ENCODE measurements at regions not wholly inside any gene's neighbourhood (a gene's known extent, or its start where the extent isn't known, plus 50 kb on each side); places are given as distances from the start of the nearest gene placed in this dataset.

GRCh38 chr16:85998868-85999729, 100.1 kb downstream of the IRF8 start:
- no peaks in the 10 kb centered on the region for H3K4me1 ChIP-seq (ENCODE audit: low read length)
- H3K9ac ChIP-seq (ENCODE audit: low read length) = no peak overlapping the region
- no peaks in the 10 kb centered on the region for H3K9me2 ChIP-seq (replicated peaks; ENCODE audit: insufficient read depth, low read length)
- H3K9me3 ChIP-seq (replicated peaks; ENCODE audit: insufficient read depth, low read length) = no peaks in the 10 kb centered on the region
- H2AFZ ChIP-seq (ENCODE audit: low read length) = no peak overlapping the region
- no peaks in the 10 kb centered on the region for H3F3A ChIP-seq (ENCODE audit: insufficient read depth, low read length)
- H4K20me1 ChIP-seq (ENCODE audit: insufficient read depth, low read length) = no peaks in the 10 kb centered on the region
- no peak overlapping the region for H3K4me3 ChIP-seq (ENCODE audit: low read length)
- no peak overlapping the region for H3K4me2 ChIP-seq (ENCODE audit: low read depth, low read length)
- H3K27me3 ChIP-seq (replicated peaks; ENCODE audit: insufficient read depth, low read length) = peaks cover 86% of the 10 kb centered on the region
- H3K79me2 ChIP-seq (ENCODE audit: low read length) = no peaks in the 10 kb centered on the region
- DNase-seq = no peak
- H3K36me3 ChIP-seq (replicated peaks; ENCODE audit: insufficient read depth, low read length) = no peaks in the 10 kb centered on the region
- no peak overlapping the region for H3K27ac ChIP-seq (ENCODE audit: low read length)
- TF ChIP-seq, protein P1, sequence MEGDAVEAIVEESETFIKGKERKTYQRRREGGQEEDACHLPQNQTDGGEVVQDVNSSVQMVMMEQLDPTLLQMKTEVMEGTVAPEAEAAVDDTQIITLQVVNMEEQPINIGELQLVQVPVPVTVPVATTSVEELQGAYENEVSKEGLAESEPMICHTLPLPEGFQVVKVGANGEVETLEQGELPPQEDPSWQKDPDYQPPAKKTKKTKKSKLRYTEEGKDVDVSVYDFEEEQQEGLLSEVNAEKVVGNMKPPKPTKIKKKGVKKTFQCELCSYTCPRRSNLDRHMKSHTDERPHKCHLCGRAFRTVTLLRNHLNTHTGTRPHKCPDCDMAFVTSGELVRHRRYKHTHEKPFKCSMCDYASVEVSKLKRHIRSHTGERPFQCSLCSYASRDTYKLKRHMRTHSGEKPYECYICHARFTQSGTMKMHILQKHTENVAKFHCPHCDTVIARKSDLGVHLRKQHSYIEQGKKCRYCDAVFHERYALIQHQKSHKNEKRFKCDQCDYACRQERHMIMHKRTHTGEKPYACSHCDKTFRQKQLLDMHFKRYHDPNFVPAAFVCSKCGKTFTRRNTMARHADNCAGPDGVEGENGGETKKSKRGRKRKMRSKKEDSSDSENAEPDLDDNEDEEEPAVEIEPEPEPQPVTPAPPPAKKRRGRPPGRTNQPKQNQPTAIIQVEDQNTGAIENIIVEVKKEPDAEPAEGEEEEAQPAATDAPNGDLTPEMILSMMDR (IDR thresholded peaks at IDR 0.05; ENCODE audit: low read length) = no peak
- TF ChIP-seq EZH2 (optimal IDR thresholded peaks at IDR 0.05; ENCODE audit: low read depth, low read length) = no peak
- no peak for TF ChIP-seq EZH2phosphoT487 (IDR thresholded peaks at IDR 0.05; ENCODE audit: low read length)

DNA sequence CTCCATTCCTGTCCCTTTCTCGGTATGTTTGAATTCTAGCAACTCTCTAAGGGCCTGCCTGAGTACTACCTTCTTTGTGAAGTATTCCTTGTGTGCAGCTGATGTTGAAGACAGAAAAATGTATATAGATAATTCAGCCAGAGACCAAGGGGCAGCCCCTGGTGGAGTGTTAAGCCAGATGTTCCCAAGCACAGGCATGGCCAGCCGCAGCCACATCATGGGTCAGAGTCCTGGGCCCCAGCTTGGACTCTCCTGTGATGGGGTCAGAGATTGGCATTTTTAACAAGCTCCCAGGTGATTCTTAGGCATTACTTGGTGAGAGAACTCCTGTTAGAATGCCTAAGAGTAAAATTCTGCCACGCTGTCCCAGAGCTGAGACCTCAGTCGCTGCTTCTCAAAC, 100.8 kb downstream of the IRF8 start:
- no peak for TF ChIP-seq EZH2 (optimal IDR thresholded peaks at IDR 0.05; ENCODE audit: low read depth, low read length)
- TF ChIP-seq, protein P1 (IDR thresholded peaks at IDR 0.05; ENCODE audit: low read length) = no peak
- no peak for TF ChIP-seq EZH2phosphoT487 (IDR thresholded peaks at IDR 0.05; ENCODE audit: low read length)
- Histone ChIP-seq H3K27me3 (replicated peaks; ENCODE audit: insufficient read depth, low read length) (peaks cover 80% of the 10 kb centered on the region), H3K9ac (ENCODE audit: low read length) (no peak overlapping the region), H3K4me3 (ENCODE audit: low read length) (no peak overlapping the region), H3K36me3 (replicated peaks; ENCODE audit: insufficient read depth, low read length) (no peaks in the 10 kb centered on the region), H3K4me2 (ENCODE audit: low read depth, low read length) (no peak overlapping the region), H3F3A (ENCODE audit: insufficient read depth, low read length) (no peaks in the 10 kb centered on the region), H2AFZ (ENCODE audit: low read length) (no peak overlapping the region), H3K79me2 (ENCODE audit: low read length) (no peaks in the 10 kb centered on the region), H3K27ac (ENCODE audit: low read length) (no peak overlapping the region), H3K9me3 (replicated peaks; ENCODE audit: insufficient read depth, low read length) (no peaks in the 10 kb centered on the region), H3K9me2 (replicated peaks; ENCODE audit: insufficient read depth, low read length) (no peaks in the 10 kb centered on the region), H4K20me1 (ENCODE audit: insufficient read depth, low read length) (no peaks in the 10 kb centered on the region), H3K4me1 (ENCODE audit: low read length) (no peaks in the 10 kb centered on the region)
- DNase-seq = no peak

DNA sequence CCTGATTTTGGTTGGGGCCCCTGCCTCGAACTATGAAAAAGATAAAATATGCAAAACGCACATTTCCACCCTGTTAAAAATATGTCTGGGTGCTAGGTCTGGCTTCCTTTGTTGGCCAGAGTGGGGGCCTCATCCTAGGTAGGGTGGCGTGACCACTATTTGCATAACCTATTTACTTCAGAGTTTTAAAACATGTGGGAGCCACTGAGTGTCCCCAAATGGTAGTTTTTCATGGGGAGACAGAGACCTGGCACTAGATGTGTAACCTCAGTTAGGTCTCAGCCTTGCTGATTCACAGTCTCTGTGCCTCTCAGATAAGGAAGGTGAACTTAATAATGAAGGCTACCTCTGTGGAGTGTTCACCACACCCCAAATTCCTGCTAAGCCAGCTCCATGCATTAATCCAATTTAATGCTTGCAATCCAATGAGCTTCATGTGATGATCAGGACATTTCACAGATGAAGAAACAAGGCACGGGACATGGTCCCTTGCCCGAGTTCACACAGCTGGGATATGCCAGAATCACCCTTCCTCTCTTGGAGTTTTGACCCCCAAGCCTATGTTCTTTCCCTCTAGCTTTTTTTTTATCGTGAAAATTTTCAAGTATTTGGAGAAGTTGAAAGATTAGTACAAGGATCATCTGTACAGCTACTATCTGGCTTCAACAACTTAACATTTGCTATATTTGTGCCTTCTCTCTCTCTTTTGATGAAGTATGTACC, 103.4 kb downstream of the IRF8 start:
- H3K4me2 ChIP-seq (ENCODE audit: low read depth, low read length) = no peak overlapping the region
- DNase-seq = no peak
- H3K79me2 ChIP-seq (ENCODE audit: low read length) = no peaks in the 10 kb centered on the region
- H3K27ac ChIP-seq (ENCODE audit: low read length) = no peak overlapping the region
- no peak overlapping the region for H3K9ac ChIP-seq (ENCODE audit: low read length)
- H3K4me3 ChIP-seq (ENCODE audit: low read length) = no peak overlapping the region
- no peaks in the 10 kb centered on the region for H3K4me1 ChIP-seq (ENCODE audit: low read length)
- no peak overlapping the region for H2AFZ ChIP-seq (ENCODE audit: low read length)
- no peaks in the 10 kb centered on the region for H3F3A ChIP-seq (ENCODE audit: insufficient read depth, low read length)
- H4K20me1 ChIP-seq (ENCODE audit: insufficient read depth, low read length) = no peaks in the 10 kb centered on the region
- no peaks in the 10 kb centered on the region for H3K9me3 ChIP-seq (replicated peaks; ENCODE audit: insufficient read depth, low read length)
- no peaks in the 10 kb centered on the region for H3K36me3 ChIP-seq (replicated peaks; ENCODE audit: insufficient read depth, low read length)
- no peaks in the 10 kb centered on the region for H3K9me2 ChIP-seq (replicated peaks; ENCODE audit: insufficient read depth, low read length)
- TF ChIP-seq EZH2 (optimal IDR thresholded peaks at IDR 0.05; ENCODE audit: low read depth, low read length) (no peak), EZH2phosphoT487 (IDR thresholded peaks at IDR 0.05; ENCODE audit: low read length) (no peak)
- TF ChIP-seq, protein P1 (IDR thresholded peaks at IDR 0.05; ENCODE audit: low read length) = no peak
- H3K27me3 ChIP-seq (replicated peaks; ENCODE audit: insufficient read depth, low read length) = peaks cover 72% of the 10 kb centered on the region
